ENCODE measurements at regions not wholly inside any gene's neighbourhood (a gene's known extent, or its start where the extent isn't known, plus 50 kb on each side); places are given as distances from the start of the nearest gene placed in this dataset.

DNA sequence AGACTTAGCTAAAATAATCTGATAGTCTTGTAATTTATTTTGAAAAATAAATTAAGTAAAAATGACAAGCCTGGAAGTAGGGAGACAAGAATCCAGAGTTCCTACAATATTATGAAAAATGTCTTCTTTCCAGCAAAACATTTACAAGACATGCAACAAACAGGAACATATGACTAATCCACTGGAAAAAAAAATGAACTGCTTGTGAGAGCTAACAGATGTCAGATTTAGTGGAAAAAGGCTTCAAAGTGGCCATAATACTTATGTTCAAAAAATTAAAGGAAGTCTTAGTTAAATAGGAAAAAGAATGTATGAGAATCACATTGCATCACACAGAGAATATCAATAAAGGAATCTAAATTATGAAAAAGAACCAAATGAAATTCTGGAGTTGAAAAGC, 2082.0 kb upstream of the PCDH20 start:
- Mint-ChIP-seq H3K36me3 (ENCODE audit: low read depth) (peaks cover 5% of the 10 kb centered on the region), H3K4me1 (ENCODE audit: low read depth) (no peaks in the 10 kb centered on the region), H3K27ac (ENCODE audit: unreplicated experiment) (no peak overlapping the region), H3K9me3 (ENCODE audit: low read depth) (peaks cover 13% of the 10 kb centered on the region), H3K4me3 (ENCODE audit: unreplicated experiment) (no peak overlapping the region), H3K27me3 (ENCODE audit: low read depth) (no peaks in the 10 kb centered on the region)
- TF ChIP-seq CTCF (IDR thresholded peaks at IDR 0.05): no peak
- no peak for DNase-seq (ENCODE audit: low spot score)

- Mint-ChIP-seq H3K9me3 (ENCODE audit: low read depth) (peaks cover under 1% of the 10 kb centered on the region), H3K27me3 (ENCODE audit: low read depth) (no peaks in the 10 kb centered on the region), H3K27ac (ENCODE audit: unreplicated experiment) (no peak overlapping the region), H3K4me1 (ENCODE audit: low read depth) (no peaks in the 10 kb centered on the region), H3K4me3 (ENCODE audit: unreplicated experiment) (no peak overlapping the region), H3K36me3 (ENCODE audit: low read depth) (no peaks in the 10 kb centered on the region)
- TF ChIP-seq CTCF (IDR thresholded peaks at IDR 0.05): no peak
- no peak for DNase-seq (ENCODE audit: low spot score)
Observed at GRCh38 chr13:63492604-63493003, 2077.0 kb upstream of the PCDH20 start.

DNA sequence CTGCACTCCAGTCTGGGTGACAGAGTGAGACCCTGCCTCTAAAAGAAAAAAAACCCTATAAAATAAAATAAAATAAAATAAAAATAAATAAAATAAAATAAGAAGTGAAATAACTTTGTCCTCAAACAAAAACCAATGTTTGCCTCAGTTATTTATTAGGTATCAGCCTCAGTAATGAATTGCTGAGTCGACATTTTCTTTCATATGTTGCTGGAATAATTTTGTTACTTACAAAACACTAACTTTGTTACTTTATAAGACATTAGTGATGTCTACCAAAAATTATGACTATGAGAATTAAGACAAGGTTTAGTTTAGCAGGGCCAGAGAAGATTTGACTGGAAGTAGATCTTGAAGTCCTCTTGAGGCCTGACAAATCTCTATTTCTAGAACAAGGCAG, 2074.5 kb upstream of the PCDH20 start:
- H3K36me3 Mint-ChIP-seq (ENCODE audit: low read depth): no peaks in the 10 kb centered on the region
- H3K4me1 Mint-ChIP-seq (ENCODE audit: low read depth): no peaks in the 10 kb centered on the region
- H3K9me3 Mint-ChIP-seq (ENCODE audit: low read depth): no peaks in the 10 kb centered on the region
- no peak for TF ChIP-seq CTCF (IDR thresholded peaks at IDR 0.05)
- no peak overlapping the region for H3K27ac Mint-ChIP-seq (ENCODE audit: unreplicated experiment)
- no peak overlapping the region for H3K4me3 Mint-ChIP-seq (ENCODE audit: unreplicated experiment)
- no peaks in the 10 kb centered on the region for H3K27me3 Mint-ChIP-seq (ENCODE audit: low read depth)
- no peak for DNase-seq (ENCODE audit: low spot score)

- Mint-ChIP-seq H3K9me3 (ENCODE audit: low read depth) (no peaks in the 10 kb centered on the region), H3K27ac (ENCODE audit: unreplicated experiment) (no peak overlapping the region), H3K36me3 (ENCODE audit: low read depth) (peaks cover 1% of the 10 kb centered on the region), H3K27me3 (ENCODE audit: low read depth) (no peaks in the 10 kb centered on the region), H3K4me1 (ENCODE audit: low read depth) (peaks cover 6% of the 10 kb centered on the region), H3K4me3 (ENCODE audit: unreplicated experiment) (no peak overlapping the region)
- TF ChIP-seq CTCF (IDR thresholded peaks at IDR 0.05): no peak
- DNase-seq (ENCODE audit: low spot score): no peak
Observed at GRCh38 chr13:63481334-63481733, 2065.7 kb upstream of the PCDH20 start.

DNA sequence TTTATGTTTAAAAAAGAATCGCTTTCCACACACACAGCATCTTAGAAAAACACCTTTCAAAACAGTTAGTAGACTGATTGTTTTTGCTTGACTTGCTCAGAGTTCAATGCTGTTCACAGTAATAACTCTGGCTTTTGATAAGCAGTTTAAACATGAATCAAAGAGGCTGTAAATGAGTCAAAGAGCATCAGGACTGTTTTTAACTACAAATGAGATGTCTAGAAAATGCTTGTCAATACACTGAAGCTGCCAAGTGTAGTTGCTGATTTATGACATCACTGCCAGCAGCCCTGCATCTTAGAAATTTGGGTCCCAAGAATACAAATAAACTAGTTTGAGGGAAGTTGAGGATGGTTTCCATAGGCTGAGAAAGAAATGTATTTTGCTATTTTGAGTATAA, 2057.1 kb upstream of the PCDH20 start:
- TF ChIP-seq CTCF (IDR thresholded peaks at IDR 0.05): no peak
- H3K27ac Mint-ChIP-seq (ENCODE audit: unreplicated experiment): no peak overlapping the region
- no peaks in the 10 kb centered on the region for H3K36me3 Mint-ChIP-seq (ENCODE audit: low read depth)
- no peaks in the 10 kb centered on the region for H3K4me1 Mint-ChIP-seq (ENCODE audit: low read depth)
- H3K9me3 Mint-ChIP-seq (ENCODE audit: low read depth): no peaks in the 10 kb centered on the region
- no peak for DNase-seq (ENCODE audit: low spot score)
- no peak overlapping the region for H3K4me3 Mint-ChIP-seq (ENCODE audit: unreplicated experiment)
- H3K27me3 Mint-ChIP-seq (ENCODE audit: low read depth): no peaks in the 10 kb centered on the region
